NCI-H128 (cell line): ENCODE measurements at regions not wholly inside any gene's neighbourhood (a gene's known extent, or its start where the extent isn't known, plus 50 kb on each side); places are given as distances from the start of the nearest gene placed in this dataset.

ENCODE experiments used
- DNase-seq: peaks from one replicate; lab custom pipeline; 2025; ENCODE audit not compliant: unreplicated experiment; lab: John Stamatoyannopoulos, UW

DNA sequence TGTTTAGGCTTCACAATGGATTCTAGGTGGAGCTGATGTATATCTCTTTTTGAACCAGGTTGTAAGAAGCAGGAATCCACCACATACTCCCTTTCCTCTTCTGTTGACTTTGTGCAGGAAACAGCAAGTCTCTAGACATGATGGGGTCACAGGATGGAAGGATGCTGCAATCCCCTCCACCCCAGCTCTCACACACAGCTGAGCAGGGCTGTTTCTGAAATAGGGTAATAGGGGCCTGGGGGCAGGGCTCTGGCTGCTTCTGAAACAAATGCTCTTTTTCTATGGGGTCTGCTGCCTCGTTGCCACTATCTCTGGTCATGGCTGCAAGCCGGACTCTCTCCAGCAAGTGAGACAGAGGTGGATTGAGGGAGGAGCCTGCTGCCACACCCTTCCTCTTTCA, 148.9 kb downstream of the SOX11 start:
- DNase-seq: no peak

- no peak for DNase-seq
Measured at GRCh38 chr2:5842326-5842725, 150.1 kb downstream of the SOX11 start.

DNA sequence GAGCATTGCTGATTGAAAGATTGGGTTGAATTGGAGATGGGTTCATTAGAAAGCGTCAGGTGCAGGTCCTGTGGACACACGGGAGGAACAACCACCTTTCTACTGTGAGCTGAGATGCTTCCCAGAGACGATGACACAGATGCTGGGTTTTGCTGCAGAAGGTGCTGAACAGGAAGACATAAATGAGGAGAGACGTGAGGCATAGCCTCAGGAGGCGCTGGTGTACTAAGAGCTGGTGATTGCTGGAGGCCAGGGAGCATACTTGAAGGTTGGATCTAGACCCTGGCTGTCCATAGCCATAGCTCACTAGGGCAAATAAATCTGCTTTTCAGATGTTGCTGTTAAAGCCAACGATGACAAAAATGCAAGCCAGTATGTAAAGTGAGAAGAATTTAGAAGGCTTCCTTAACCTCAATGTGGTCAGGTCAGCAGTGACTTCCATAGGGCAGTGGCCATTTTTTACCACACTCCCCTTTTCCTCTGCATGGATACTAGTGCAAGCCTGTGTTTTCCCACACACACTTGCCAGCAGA, 153.7 kb downstream of the SOX11 start:
- no peak for DNase-seq

- no peak for DNase-seq
Measured at GRCh38 chr2:5846881-5847280, 154.7 kb downstream of the SOX11 start.

GRCh38 chr2:5849562-5849961, 157.4 kb downstream of the SOX11 start:
- no peak for DNase-seq

DNA sequence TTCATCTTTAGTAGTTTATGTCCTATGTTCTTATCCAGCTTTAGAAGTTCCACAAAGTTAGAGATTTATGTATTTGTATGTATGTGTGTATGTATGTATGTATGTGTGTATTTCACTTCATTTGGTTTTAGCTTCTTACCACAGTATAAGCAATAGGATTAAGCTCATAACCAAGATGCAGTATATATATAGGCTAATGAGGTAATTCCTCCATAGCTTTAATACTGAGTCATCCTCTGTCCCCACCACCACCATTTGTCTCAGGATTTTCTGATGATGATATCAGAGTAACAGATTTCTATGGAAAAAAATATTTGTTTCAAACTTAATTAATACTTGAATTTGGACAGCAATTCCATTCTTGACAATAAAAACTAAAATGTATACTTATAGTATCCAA, 159.2 kb downstream of the SOX11 start:
- no peak for DNase-seq

GRCh38 chr2:5854797-5855196, 162.6 kb downstream of the SOX11 start:
- DNase-seq: no peak

DNA sequence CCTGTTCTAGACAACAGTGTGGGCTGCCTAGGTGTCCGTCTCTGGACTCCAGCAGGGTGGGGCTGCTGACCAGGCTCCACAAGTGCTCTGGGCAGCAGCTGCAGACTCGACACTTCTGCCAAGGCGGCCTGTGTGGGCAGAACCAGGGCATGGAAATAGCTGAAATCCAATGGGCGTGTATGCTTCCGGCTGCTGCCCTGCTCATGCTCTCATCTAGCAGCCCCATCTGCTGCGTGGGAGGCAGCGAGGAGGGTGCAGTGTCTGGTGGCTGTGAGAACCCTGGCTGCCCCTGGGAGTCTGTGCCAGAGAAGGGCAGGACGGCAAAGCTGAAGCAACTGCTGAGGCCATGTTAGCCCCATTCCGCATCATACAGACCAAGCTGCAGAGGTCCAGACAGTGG, 174.9 kb downstream of the SOX11 start:
- DNase-seq: no peak

- DNase-seq: no peak
Measured at GRCh38 chr2:5868931-5869330, 176.7 kb downstream of the SOX11 start.

GRCh38 chr2:5869936-5870335, 177.8 kb downstream of the SOX11 start:
- no peak for DNase-seq

DNA sequence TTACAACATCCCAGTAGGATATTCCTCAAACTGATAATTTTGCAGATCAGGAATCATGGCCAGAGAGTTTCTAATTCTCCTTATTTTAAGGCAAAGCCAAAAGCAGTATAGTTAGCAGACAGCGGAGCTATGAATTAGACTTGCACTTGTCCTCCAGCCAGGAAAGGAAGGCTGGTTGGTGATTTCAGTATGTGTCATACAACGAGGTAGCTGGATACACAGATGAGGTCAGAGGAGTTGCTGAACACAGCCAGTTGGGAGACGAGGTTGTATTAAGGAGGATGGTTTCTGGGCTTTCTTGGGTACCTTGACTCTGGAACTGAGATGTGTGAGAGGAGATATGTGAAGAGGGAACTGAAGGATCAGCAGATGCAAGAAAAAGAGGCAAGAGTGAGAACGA, 185.2 kb downstream of the SOX11 start:
- DNase-seq: no peak

GRCh38 chr2:5885451-5886173, 193.4 kb downstream of the SOX11 start:
- DNase-seq: no peak

- DNase-seq: no peak
Measured at GRCh38 chr2:5886462-5886861, 194.3 kb downstream of the SOX11 start.

DNA sequence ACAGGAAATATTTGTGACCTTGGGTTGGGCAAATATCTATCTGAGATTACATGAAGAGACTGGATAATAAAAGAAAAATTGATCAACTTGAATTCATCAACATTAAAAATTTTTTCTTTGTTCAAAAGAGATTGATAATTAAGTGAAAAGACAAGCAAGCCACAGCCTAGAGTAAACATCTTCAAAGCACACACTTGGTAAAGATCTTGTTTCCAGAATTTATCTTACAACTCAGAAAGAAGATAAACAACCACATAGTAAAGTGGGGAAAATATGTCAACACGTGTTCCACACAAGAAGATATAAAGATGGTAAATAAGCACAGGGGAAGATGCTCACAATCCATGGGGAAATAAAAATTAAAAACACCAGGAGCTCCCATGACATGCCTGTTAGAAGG, 195.9 kb downstream of the SOX11 start:
- no peak for DNase-seq

- no peak for DNase-seq
Measured at GRCh38 chr2:5889519-5889918, 197.3 kb downstream of the SOX11 start.

- no peak for DNase-seq
Measured at GRCh38 chr2:5894355-5894754, 202.2 kb downstream of the SOX11 start.

- no peak for DNase-seq
Measured at GRCh38 chr2:5895284-5895683, 203.1 kb downstream of the SOX11 start.

DNA sequence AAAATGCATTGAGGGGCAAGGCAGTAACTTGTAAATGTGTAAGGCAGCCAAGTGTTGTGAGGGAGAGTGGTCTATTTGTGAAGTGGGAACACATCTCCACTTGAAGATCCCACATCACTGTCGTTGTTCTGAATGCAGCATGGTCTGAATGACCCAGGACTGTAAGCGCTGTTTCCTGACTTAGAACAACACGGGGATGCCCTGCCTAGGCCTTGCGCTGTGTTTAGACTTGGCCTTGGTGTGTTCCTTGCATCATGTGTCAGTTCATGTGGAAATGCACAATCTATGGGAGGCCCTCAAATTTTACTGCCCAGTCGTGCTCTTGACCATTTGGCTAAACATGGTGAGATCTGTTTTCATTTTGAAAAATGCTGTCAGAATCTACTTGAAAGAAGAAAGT, 205.1 kb downstream of the SOX11 start:
- DNase-seq: no peak

DNA sequence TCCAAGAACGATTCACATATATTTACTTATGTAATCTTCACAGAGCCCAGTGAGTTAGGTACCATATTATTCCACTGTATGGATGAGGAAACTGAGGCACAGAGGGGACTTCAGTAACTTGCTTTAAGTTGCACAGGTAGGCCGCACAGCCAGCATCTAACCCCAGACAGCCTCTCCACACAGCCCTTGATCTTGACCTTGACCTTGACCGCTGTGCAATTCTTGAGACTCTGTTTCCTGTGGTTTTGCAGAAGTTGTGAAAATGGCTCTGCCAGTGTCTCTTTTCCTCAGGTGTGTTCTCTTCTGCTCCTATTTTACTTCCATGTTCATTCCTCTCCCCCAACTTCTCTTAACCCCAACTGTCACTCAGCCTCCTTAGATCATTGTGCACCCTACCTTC, 206.5 kb downstream of the SOX11 start:
- no peak for DNase-seq

DNA sequence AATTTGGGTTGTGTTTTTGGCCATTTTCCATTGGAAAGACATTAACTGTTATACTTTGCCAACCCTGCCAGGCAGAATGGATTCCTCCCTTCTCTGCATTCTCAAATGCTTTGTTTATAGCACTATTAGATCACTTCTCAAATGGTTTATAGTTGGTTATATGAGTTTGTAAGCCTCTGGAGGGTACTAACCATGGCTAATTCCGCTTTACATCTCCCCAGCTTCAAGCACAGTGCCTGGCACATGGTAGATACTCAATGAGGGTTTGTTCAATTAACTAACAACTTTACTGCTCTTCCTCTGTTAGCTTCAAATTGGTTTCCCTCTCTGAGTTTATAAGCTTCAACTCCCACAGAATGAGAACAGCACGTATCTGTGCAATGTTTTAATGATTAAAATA, 213.5 kb downstream of the SOX11 start:
- no peak for DNase-seq

- DNase-seq: no peak
Measured at GRCh38 chr2:5908071-5908470, 215.9 kb downstream of the SOX11 start.

DNA sequence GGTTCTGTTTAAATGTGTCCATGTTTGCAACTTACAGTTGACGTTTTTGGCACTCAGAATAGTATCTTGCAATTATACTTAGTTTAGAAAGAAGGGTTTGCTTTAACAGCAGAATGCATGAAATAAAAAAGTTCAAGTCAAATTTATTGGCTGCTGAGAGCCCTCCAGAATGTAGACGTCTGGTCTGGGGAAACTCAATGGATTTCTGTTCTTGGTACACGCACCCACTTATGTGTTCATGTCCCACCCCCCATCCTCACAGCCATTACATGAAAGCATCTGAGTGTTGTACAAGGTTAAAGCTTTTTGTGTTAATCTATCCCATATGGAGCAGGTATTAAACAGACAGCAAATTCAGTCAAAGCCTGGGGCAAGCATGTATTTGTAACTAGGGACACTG, 219.5 kb downstream of the SOX11 start:
- DNase-seq: no peak

- no peak for DNase-seq
Measured at GRCh38 chr2:5913711-5914395, 221.7 kb downstream of the SOX11 start.
